IMR-90 (cell line): ENCODE measurements at regions not wholly inside any gene's neighbourhood (a gene's known extent, or its start where the extent isn't known, plus 50 kb on each side); places are given as distances from the start of the nearest gene placed in this dataset.

ENCODE experiments used
- ATAC-seq: fragments of 200-7000 bp; cut with Tn5 transposase; 2 replicates; pipeline ENCODE4 v1.9.1; 2020; ENCODE audit warnings: low read depth, mild to moderate bottlenecking, moderate library complexity
- BruUV-seq: library from RNA; stranded (reverse); fragments of 400-500 nt; replicated peaks from 2 replicates; lab custom pipeline; 2021; lab: Mats Ljungman, UMichigan
- CTCF ChIA-PET: fragments of 300-600 bp; formaldehyde crosslinking; extraction: SDS; loops from one replicate; lab custom pipeline; 2021; ENCODE audit warnings: antibody characterized with exemption; lab: Yijun Ruan, JAX
- POLR2A ChIA-PET: fragments of 300-600 bp; sonication (Branson Sonifier 250); formaldehyde crosslinking; loops from one replicate; lab custom pipeline; 2022; ENCODE audit warnings: antibody characterized with exemption; ENCODE audit not compliant: unreplicated experiment; lab: Charles Lee
- DNase-seq: peaks from one replicate; pipeline ENCODE4 v3.0.0; 2013
- H2AFZ ChIP-seq: replicated peaks from 2 replicates; pipeline ENCODE3; 2013; ENCODE audit warnings: low read length, mild to moderate bottlenecking; ENCODE audit not compliant: poor library complexity
- H2AK5ac ChIP-seq: 2 replicates; pipeline ENCODE4 v1.6.1; 2013; ENCODE audit warnings: low read depth, low read length, inconsistent platforms
- H2AK9ac ChIP-seq: replicated peaks from 2 replicates; pipeline ENCODE3; 2013; ENCODE audit warnings: mild to moderate bottlenecking, low read depth, low read length, moderate library complexity; ENCODE audit not compliant: poor library complexity
- H2BK120ac ChIP-seq: 2 replicates; pipeline ENCODE4 v1.6.1; 2013; ENCODE audit warnings: low read depth, low read length, inconsistent platforms
- H2BK15ac ChIP-seq: 3 replicates; pipeline ENCODE4 v1.6.1; 2013; ENCODE audit warnings: low read depth, low read length, inconsistent platforms
- H2BK20ac ChIP-seq: 2 replicates; pipeline ENCODE4 v1.6.1; 2013; ENCODE audit warnings: low read depth, mild to moderate bottlenecking, inconsistent platforms, low read length, moderate library complexity
- H2BK5ac ChIP-seq: 2 replicates; pipeline ENCODE4 v1.6.1; 2013; ENCODE audit warnings: mild to moderate bottlenecking, low read depth, low read length, inconsistent platforms; ENCODE audit not compliant: poor library complexity, severe bottlenecking
- H3K14ac ChIP-seq: replicated peaks from 2 replicates; pipeline ENCODE4 v1.6.1; 2013; ENCODE audit warnings: low read depth, low read length, inconsistent platforms
- H3K18ac ChIP-seq: 2 replicates; pipeline ENCODE4 v1.6.1; 2013; ENCODE audit warnings: low read depth, low read length, control low read depth
- H3K23ac ChIP-seq: 2 replicates; pipeline ENCODE4 v1.6.1; 2013; ENCODE audit warnings: low read depth, low read length, inconsistent platforms
- H3K27ac ChIP-seq: 2 replicates; pipeline ENCODE4 v1.5.1; 2013; ENCODE audit warnings: mild to moderate bottlenecking, control low read depth, low read length; ENCODE audit not compliant: insufficient read depth
- H3K27me3 ChIP-seq: 2 replicates; pipeline ENCODE4 v1.6.1; 2013; ENCODE audit warnings: low read length; ENCODE audit not compliant: control insufficient read depth, insufficient read depth
- H3K36me3 ChIP-seq: 2 replicates; pipeline ENCODE4 v1.6.1; 2013; ENCODE audit warnings: low read length, mixed read lengths; ENCODE audit not compliant: control insufficient read depth, insufficient read depth
- H3K4ac ChIP-seq: 2 replicates; pipeline ENCODE4 v1.6.1; 2013; ENCODE audit warnings: low read depth, low read length, inconsistent platforms
- H3K4me1 ChIP-seq: 2 replicates; pipeline ENCODE4 v1.6.1; 2013; ENCODE audit warnings: low read length, mixed read lengths; ENCODE audit not compliant: control insufficient read depth, insufficient read depth
- H3K4me2 ChIP-seq: 2 replicates; pipeline ENCODE4 v1.6.1; 2013; ENCODE audit warnings: low read depth, mild to moderate bottlenecking, control low read depth, low read length, moderate library complexity
- H3K4me3 ChIP-seq: 2 replicates; pipeline ENCODE4 v1.5.1; 2013; ENCODE audit warnings: low read depth, mild to moderate bottlenecking, control low read depth, low read length, moderate library complexity; ENCODE audit not compliant: insufficient read depth
- H3K56ac ChIP-seq: 2 replicates; pipeline ENCODE4 v1.6.1; 2013; ENCODE audit warnings: low read length, inconsistent platforms; ENCODE audit not compliant: insufficient read depth; ENCODE audit errors: extremely low read depth
- H3K79me1 ChIP-seq, 2 experiments: 2 replicates each; pipeline ENCODE4 v1.6.1; 2013; ENCODE audit warnings: low read length in 2 of 2, inconsistent platforms in 1 of 2, low read depth in 1 of 2
- H3K9ac ChIP-seq: 2 replicates; pipeline ENCODE4 v1.6.1; 2013; ENCODE audit warnings: low read depth, low read length, control low read depth
- H3K9me1 ChIP-seq: 2 replicates; pipeline ENCODE4 v1.6.1; 2013; ENCODE audit warnings: low read length, inconsistent platforms; ENCODE audit not compliant: insufficient read depth
- H3K9me3 ChIP-seq: 2 replicates; pipeline ENCODE4 v1.6.1; 2013; ENCODE audit warnings: low read length; ENCODE audit not compliant: control insufficient read depth, insufficient read depth
- H4K20me1 ChIP-seq: 2 replicates; pipeline ENCODE4 v1.6.1; 2013; ENCODE audit warnings: low read length, inconsistent platforms; ENCODE audit not compliant: insufficient read depth
- H4K5ac ChIP-seq: 2 replicates; pipeline ENCODE4 v1.6.1; 2013; ENCODE audit warnings: mild to moderate bottlenecking, low read depth, low read length, control low read depth
- H4K8ac ChIP-seq, 2 experiments: 2 replicates each; pipeline ENCODE4 v1.6.1; 2013; ENCODE audit warnings: low read depth in 2 of 2, low read length in 2 of 2, control low read depth in 1 of 2, inconsistent platforms in 1 of 2
- H4K91ac ChIP-seq: 2 replicates; pipeline ENCODE4 v1.6.1; 2013; ENCODE audit warnings: low read depth, low read length, inconsistent platforms; ENCODE audit not compliant: insufficient read depth
- CEBPB ChIP-seq: IDR thresholded peaks from 2 replicates; pipeline ENCODE4 v1.6.1; 2012; ENCODE audit warnings: low read depth, low read length, improper control_type of control experiment
- MAZ ChIP-seq: IDR thresholded peaks from 2 replicates; pipeline ENCODE4 v1.6.1; 2012; ENCODE audit warnings: low read depth, mild to moderate bottlenecking, low read length, improper control_type of control experiment, moderate library complexity, borderline replicate concordance
- POLR2A ChIP-seq: IDR thresholded peaks from 2 replicates; pipeline ENCODE4 v1.6.1; 2012; ENCODE audit warnings: mild to moderate bottlenecking, low read depth, low read length
- RFX5 ChIP-seq: IDR thresholded peaks from 2 replicates; pipeline ENCODE4 v1.8.0; 2012; ENCODE audit warnings: low read depth, mild to moderate bottlenecking, low read length, moderate library complexity
- WGBS, 2 experiments: methylation state at CpG; one replicate each; pipeline versions ENCODE4 v1.1.5 to v1.1.7; 2013; ENCODE audit warnings: missing lambda C conversion rate in 2 of 2; ENCODE audit not compliant: insufficient read length in 1 of 2; ENCODE audit errors: extremely low coverage in 2 of 2; 5-methylcytosine and 5-hydroxymethylcytosine counted together
- dilution Hi-C: fragments of 300-500 bp; cut with HindIII; formaldehyde crosslinking; loops from one replicate; pipeline ENCODE4 v1.14.3; 2018; ENCODE audit warnings: low sequenced_read_pairs; ENCODE audit not compliant: unreplicated experiment
- in situ Hi-C: fragments of 300-500 bp; cut with MboI; formaldehyde crosslinking; loops from 3 replicates; pipeline ENCODE4 v1.14.3; 2019; ENCODE audit warnings: low sequenced_read_pairs, inconsistent platforms, mixed read lengths
- intact Hi-C: fragments of 100-400 bp; cut with micrococcal nuclease; formaldehyde crosslinking; loops from 2 replicates; pipeline ENCODE4 v1.10.0; 2022

DNA sequence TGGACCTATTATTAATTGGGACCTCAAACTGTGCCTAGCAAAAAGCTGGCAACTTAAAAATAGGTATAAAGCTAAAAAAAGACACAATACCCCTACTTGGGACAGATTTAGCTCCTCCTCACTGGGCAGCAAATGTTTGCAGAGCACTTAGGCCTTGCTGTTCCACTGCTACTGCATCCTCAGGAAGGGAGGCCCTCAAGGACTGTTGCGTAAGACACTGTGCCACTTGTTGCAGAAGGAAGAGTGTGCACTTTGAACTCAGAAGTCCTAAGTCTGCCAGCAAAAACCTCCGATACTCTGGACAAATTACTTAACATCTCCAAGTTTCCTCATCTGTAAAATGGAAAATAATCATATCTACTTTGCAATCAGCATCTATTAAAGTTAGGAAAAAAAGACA is 322.9 kb downstream of the BARHL2 start:
- Histone ChIP-seq H4K8ac (no peak overlapping the region), H4K20me1 (no peaks in the 10 kb centered on the region), H2AK9ac (no peak overlapping the region), H3K14ac (no peak overlapping the region), H3K9ac (no peak overlapping the region), H3K9me1 (no peaks in the 10 kb centered on the region), H2BK5ac (no peak overlapping the region), H3K56ac (no peak overlapping the region), H3K4me3 (no peak overlapping the region), H2BK120ac (no peak overlapping the region), H3K4ac (no peak overlapping the region), H3K27ac (no peak overlapping the region), H2BK15ac (no peak overlapping the region), H3K23ac (no peak overlapping the region), H2AK5ac (no peak overlapping the region), H3K79me1 (no peaks in the 10 kb centered on the region), H4K5ac (no peak overlapping the region), H4K91ac (no peak overlapping the region), H3K4me1 (no peaks in the 10 kb centered on the region), H3K18ac (no peak overlapping the region), H3K4me2 (no peak overlapping the region), H3K9me3 (no peaks in the 10 kb centered on the region), H3K27me3 (no peaks in the 10 kb centered on the region), H2BK20ac (no peak overlapping the region), H2AFZ (no peak overlapping the region), H3K36me3 (no peaks in the 10 kb centered on the region)
- ChIA-PET CTCF (interaction anchor here (0.5 kb wide), 1 partner anchor 137 kb away, joined by 3 read pairs; no protein-coding TSS in a partner anchor), POLR2A (no interaction called here)
- TF ChIP-seq POLR2A (no peak), MAZ (no peak), CEBPB (peak; percentile 76), RFX5 (no peak)
- no TSS peak for BruUV-seq
- WGBS, 2 experiments: no CpG with 5 or more reads among the region's 2 CpGs
- intact Hi-C loops: no loop called here
- ATAC-seq (no peak), DNase-seq (no peak)
- dilution Hi-C loops: no loop called here
- in situ Hi-C loops: no loop called here
